Stimulated activated naive B cell treated with anti-CD40 and anti-IgM and Interleukin-4, amounts not matched to agents 10 μg/mL and 1 μg/mL and 100 μg/mL, for 72 hours (primary cell): ENCODE measurements at regions not wholly inside any gene's neighbourhood (a gene's known extent, or its start where the extent isn't known, plus 50 kb on each side); places are given as distances from the start of the nearest gene placed in this dataset.

Experiments
- ATAC-seq, 2 donors: fragments of 150-1000 bp; cut with Tn5 transposase; replicated peaks; 2 replicates each; pipeline ENCODE4 v1.10.0; 2021; ENCODE audit warnings: moderate library complexity in 1 of 2
- DNase-seq: peaks from one replicate; pipeline ENCODE4 v3.0.0; 2021
- H3K27ac Mint-ChIP-seq: one replicate; pipeline ENCODE4 v1.8.0; 2022; ENCODE audit warnings: mild to moderate bottlenecking, mixed read lengths
- H3K27me3 Mint-ChIP-seq, 2 donors: one replicate each; pipeline ENCODE4 v1.8.0; 2022; ENCODE audit warnings: mixed read lengths in 2 of 2
- H3K36me3 Mint-ChIP-seq, 2 donors: one replicate each; pipeline ENCODE4 v1.8.0; 2022; ENCODE audit warnings: mixed read lengths in 2 of 2, mild to moderate bottlenecking in 1 of 2
- H3K4me1 Mint-ChIP-seq, 2 donors: one replicate each; pipeline ENCODE4 v1.8.0; 2022; ENCODE audit warnings: mixed read lengths in 2 of 2, mild to moderate bottlenecking in 1 of 2
- H3K4me3 Mint-ChIP-seq, 2 donors: one replicate each; pipeline ENCODE4 v1.8.0; 2022; ENCODE audit warnings: mild to moderate bottlenecking in 2 of 2, mixed read lengths in 2 of 2, moderate library complexity in 1 of 2
- H3K9me3 Mint-ChIP-seq, 2 donors: one replicate each; pipeline ENCODE4 v1.8.0; 2022; ENCODE audit warnings: mixed read lengths in 2 of 2, mild to moderate bottlenecking in 1 of 2

GRCh38 chr4:185955826-185956543 lies 113.0 kb upstream of the TLR3 start:
- Mint-ChIP-seq H3K4me1 (no peaks in the 10 kb centered on the region), H3K9me3 (no peaks in the 10 kb centered on the region), H3K4me3 (no peak overlapping the region), H3K27me3 (peaks cover 17 to 24% of the 10 kb centered on the region in 2 donors), H3K27ac (no peak overlapping the region), H3K36me3 (no peaks in the 10 kb centered on the region)
- DNase-seq (no peak), ATAC-seq (no peak)

GRCh38 chr4:185956544-185956940 lies 112.4 kb upstream of the TLR3 start:
- DNase-seq: no peak
- Mint-ChIP-seq H3K9me3 (no peaks in the 10 kb centered on the region), H3K4me3 (no peak overlapping the region), H3K4me1 (no peaks in the 10 kb centered on the region), H3K27ac (no peak overlapping the region), H3K27me3 (peaks cover 12 to 24% of the 10 kb centered on the region in 2 donors), H3K36me3 (no peaks in the 10 kb centered on the region)
- ATAC-seq: no peak

DNA sequence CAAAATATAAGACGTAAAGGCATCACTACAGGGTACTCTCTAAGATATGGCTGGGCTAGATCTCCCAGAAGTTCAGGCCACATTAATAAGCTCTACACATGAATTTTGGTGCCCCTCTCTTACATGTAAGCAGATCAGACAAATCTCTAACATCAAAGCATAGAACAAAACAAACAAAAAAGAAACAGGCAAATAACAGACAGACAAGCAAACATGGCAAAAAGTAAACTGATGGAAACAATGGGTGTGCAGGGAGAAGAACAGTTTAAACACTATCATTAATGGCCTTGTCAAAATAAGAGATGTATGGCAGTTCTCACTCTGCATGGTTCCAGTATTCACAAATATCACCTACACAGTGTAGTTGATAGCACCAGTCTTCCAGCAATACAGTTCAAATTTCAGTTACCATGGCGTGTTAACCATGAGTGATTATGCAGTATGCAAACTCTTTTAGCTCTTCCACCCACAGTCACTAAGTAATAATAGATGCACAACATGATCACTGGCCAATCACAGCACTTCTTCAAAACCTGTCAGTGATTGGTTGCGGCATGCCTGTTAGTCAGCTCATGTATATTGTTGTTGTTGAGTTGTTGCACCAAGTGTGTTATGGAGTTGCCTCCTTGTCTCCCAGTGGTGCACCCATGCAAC lies 110.7 kb upstream of the TLR3 start:
- Mint-ChIP-seq H3K9me3 (no peaks in the 10 kb centered on the region), H3K36me3 (no peaks in the 10 kb centered on the region), H3K27me3 (peaks cover 3 to 19% of the 10 kb centered on the region in 2 donors), H3K27ac (no peak overlapping the region), H3K4me1 (no peaks in the 10 kb centered on the region), H3K4me3 (no peak overlapping the region)
- no peak for DNase-seq
- no peak for ATAC-seq

DNA sequence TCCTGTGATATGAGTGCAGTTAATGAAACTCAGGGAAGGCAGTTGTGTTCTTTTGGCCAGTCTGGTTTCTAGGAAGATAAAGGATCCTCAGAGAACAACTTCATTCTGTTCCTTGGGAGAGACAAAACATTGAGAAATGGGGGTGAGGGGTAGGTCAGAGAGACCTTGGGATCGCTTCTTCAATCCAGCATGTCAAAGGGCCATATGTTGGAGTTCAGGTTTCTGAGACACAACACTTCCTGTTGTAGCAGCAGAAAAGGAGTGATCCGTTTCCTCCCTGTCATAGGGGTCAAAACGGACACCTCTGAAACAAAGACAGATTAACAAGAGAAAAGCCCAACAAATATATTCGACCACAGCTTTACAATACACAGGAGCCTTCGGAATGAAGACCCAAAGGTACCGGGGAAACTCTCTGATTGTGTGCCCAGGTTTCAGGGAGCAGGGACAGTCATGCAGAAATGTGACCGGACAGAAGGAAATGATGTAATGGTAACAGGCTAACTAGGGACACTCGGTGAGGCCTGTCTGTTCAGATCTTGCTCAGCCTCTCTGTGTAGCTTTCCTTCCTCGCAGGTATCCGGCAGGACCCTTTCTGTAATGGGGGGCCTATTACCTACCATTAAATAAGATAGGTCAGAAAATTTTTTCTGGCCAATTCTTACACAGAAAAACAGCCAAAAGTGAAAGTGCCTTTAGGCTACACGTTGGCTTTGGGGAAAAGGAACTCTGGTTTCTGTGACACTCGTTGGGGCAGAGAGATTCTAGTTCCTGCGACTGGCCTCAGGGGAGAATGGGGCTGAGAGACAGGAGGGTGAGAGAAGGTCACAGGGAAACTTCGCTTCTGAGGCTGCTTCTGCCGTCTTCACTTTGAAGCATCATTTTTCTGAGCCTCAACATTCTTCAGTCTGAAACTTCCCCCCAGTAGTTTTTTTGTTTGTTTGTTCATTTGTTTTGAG lies 103.3 kb upstream of the TLR3 start:
- Mint-ChIP-seq H3K27me3 (no peaks in the 10 kb centered on the region), H3K36me3 (peaks cover 0 to 4% of the 10 kb centered on the region in 2 donors), H3K9me3 (peaks cover 4 to 10% of the 10 kb centered on the region in 2 donors), H3K27ac (peak overlapping the region; percentile 91), H3K4me3 (peak overlapping the region; percentile 5 to 8), H3K4me1 (peaks cover 11 to 16% of the 10 kb centered on the region in 2 donors)
- ATAC-seq: peak; percentile 97 to 98
- peak; percentile 29 for DNase-seq

- H3K4me1 Mint-ChIP-seq: peaks cover 11 to 16% of the 10 kb centered on the region in 2 donors
- no peak overlapping the region for H3K27ac Mint-ChIP-seq
- ATAC-seq: no peak
- H3K9me3 Mint-ChIP-seq: peaks cover 4 to 10% of the 10 kb centered on the region in 2 donors
- H3K27me3 Mint-ChIP-seq: no peaks in the 10 kb centered on the region
- no peak overlapping the region for H3K4me3 Mint-ChIP-seq
- no peak for DNase-seq
- H3K36me3 Mint-ChIP-seq: peaks cover 0 to 4% of the 10 kb centered on the region in 2 donors
Observed at GRCh38 chr4:185966549-185966948, 102.4 kb upstream of the TLR3 start.

DNA sequence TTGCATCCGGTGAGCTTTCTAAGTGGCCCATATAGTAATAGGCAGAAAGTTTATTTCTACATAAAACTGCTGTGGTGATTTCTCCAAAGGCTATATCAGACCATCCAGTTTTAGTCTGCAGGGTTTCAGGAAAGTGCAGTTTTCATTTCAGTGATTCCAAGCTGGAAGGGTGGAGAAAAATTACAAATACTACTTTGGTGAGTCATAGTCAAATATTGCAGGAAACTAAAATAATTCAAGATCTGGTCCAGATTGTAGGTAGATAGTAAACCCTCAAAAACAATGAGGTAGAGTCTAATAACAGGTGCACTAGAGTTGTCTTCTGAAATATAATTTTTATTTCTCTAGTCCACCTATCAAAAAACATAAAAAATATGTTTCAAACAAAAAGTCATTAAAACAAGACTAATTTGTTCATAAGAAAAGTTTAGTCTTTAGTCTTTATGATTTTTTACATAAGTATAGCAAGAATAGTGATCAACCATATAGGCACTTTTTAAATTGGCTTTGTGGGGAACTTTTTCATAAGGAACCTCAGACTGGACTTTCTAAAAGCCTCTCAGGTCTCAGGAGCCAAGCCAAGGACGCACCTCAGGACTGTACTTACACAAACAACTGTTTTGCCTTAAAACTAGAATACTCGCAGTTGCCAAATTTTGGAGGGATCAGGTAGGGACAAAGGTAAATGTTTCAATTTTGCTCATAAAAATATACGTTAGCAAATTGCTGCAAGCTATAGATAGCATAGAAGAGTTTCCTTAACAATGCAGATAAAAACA lies 101.8 kb upstream of the TLR3 start:
- H3K36me3 Mint-ChIP-seq: peaks cover 0 to 4% of the 10 kb centered on the region in 2 donors
- DNase-seq: no peak
- H3K4me1 Mint-ChIP-seq: peaks cover 11 to 16% of the 10 kb centered on the region in 2 donors
- ATAC-seq: no peak
- peaks cover 4 to 10% of the 10 kb centered on the region in 2 donors for H3K9me3 Mint-ChIP-seq
- no peaks in the 10 kb centered on the region for H3K27me3 Mint-ChIP-seq
- no peak overlapping the region for H3K4me3 Mint-ChIP-seq
- no peak overlapping the region for H3K27ac Mint-ChIP-seq

DNA sequence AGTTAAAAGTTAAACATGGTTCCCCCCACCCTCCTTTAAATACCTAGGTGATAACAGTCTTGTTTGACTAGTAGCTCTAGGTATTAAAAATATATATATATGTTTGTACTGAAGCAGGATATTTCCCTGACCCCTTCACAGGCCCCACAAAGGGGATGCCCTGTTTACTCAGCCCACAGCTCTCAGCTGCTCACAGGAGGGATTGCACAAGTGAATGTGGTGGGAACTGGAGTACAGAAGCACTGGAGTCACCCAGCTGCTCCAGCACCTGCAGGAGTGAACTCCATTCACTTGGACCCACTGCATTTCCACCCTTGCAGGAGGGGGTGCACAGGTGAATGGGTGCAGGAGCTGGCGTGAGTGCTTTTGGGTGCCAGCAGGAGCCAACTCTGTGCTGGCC lies 99.3 kb upstream of the TLR3 start:
- peaks cover 9 to 12% of the 10 kb centered on the region in 2 donors for H3K27me3 Mint-ChIP-seq
- ATAC-seq (no peak), DNase-seq (no peak)
- H3K36me3 Mint-ChIP-seq: peaks cover 0 to 4% of the 10 kb centered on the region in 2 donors
- no peak overlapping the region for H3K27ac Mint-ChIP-seq
- H3K4me3 Mint-ChIP-seq: no peak overlapping the region
- H3K4me1 Mint-ChIP-seq: peaks cover 11 to 16% of the 10 kb centered on the region in 2 donors
- peaks cover 4 to 10% of the 10 kb centered on the region in 2 donors for H3K9me3 Mint-ChIP-seq

DNA sequence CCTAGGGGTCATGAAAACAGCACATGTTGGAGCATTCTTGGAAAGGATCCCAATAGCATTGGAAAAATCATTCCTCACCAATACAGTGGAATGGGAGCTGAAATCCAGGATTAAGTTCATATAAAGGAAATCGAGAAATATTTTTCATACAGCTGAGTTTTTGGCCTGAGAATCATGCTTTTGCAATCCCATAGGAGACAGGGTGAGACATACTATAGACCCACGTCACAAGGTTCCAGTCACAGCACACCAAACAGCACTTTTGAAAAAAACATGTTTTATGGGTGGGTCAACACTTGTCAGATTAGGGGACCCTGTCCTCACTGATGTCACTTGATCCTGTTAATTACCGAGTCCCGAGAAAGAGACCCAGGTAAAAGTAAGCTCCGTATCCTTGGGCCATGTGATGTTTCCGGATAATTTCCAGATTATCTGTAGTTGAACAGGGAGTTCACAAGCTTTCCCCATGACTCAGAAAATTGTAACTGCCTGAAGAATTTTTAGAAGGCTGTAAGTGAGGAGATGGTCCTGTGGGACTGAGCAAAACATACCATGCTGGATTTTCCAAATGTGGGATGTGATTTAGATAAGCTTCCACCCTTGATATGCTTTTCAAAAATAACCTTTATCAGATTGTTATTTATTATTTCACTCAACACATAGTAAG lies 80.9 kb upstream of the TLR3 start:
- Mint-ChIP-seq H3K9me3 (peaks cover 12% of the 10 kb centered on the region in 2 donors), H3K27me3 (peaks cover 11 to 13% of the 10 kb centered on the region in 2 donors), H3K4me1 (no peaks in the 10 kb centered on the region), H3K36me3 (peaks cover 2 to 3% of the 10 kb centered on the region in 2 donors), H3K27ac (no peak overlapping the region), H3K4me3 (no peak overlapping the region)
- ATAC-seq (no peak), DNase-seq (no peak)

GRCh38 chr4:185991770-185992169 lies 77.2 kb upstream of the TLR3 start:
- Mint-ChIP-seq H3K27me3 (peaks cover 6 to 9% of the 10 kb centered on the region in 2 donors), H3K36me3 (no peaks in the 10 kb centered on the region), H3K4me1 (no peaks in the 10 kb centered on the region), H3K27ac (no peak overlapping the region), H3K9me3 (no peaks in the 10 kb centered on the region), H3K4me3 (no peak overlapping the region)
- DNase-seq (no peak), ATAC-seq (no peak)

- ATAC-seq: no peak
- Mint-ChIP-seq H3K4me1 (no peaks in the 10 kb centered on the region), H3K27ac (no peak overlapping the region), H3K4me3 (no peak overlapping the region), H3K36me3 (no peaks in the 10 kb centered on the region), H3K27me3 (peaks cover 6 to 9% of the 10 kb centered on the region in 2 donors), H3K9me3 (no peaks in the 10 kb centered on the region)
- no peak for DNase-seq
Observed at GRCh38 chr4:185992585-185992984, 76.4 kb upstream of the TLR3 start.

- Mint-ChIP-seq H3K4me3 (no peak overlapping the region), H3K4me1 (no peaks in the 10 kb centered on the region), H3K27me3 (peaks cover 5 to 6% of the 10 kb centered on the region in 2 donors), H3K9me3 (no peaks in the 10 kb centered on the region), H3K36me3 (no peaks in the 10 kb centered on the region), H3K27ac (no peak overlapping the region)
- DNase-seq: no peak
- no peak for ATAC-seq
Observed at GRCh38 chr4:185993328-185993973, 75.5 kb upstream of the TLR3 start.

DNA sequence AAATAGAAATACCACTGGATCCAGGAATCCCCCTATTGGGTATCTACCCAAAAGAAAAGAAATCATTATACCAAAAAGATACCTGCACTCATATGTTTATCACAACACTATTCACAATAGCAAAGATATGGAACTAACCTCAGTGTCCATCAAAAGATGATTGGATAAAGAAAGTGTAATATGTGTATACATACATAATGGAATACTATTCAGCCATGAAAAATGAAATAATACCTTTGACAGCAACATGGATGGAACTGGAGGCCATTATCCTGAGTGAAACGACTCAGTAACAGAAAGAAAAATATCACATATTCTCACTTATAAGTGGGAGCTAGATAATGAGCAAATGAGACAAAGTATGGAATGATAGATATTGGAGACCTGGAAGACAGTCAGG lies 74.2 kb upstream of the TLR3 start:
- Mint-ChIP-seq H3K4me3 (no peak overlapping the region), H3K9me3 (no peaks in the 10 kb centered on the region), H3K36me3 (no peaks in the 10 kb centered on the region), H3K27ac (no peak overlapping the region), H3K4me1 (no peaks in the 10 kb centered on the region), H3K27me3 (peaks cover 0 to under 1% of the 10 kb centered on the region in 2 donors)
- no peak for DNase-seq
- no peak for ATAC-seq

GRCh38 chr4:185995665-185996064 lies 73.3 kb upstream of the TLR3 start:
- Mint-ChIP-seq H3K36me3 (no peaks in the 10 kb centered on the region), H3K27ac (no peak overlapping the region), H3K9me3 (no peaks in the 10 kb centered on the region), H3K4me1 (no peaks in the 10 kb centered on the region), H3K4me3 (no peak overlapping the region), H3K27me3 (no peaks in the 10 kb centered on the region)
- no peak for ATAC-seq
- no peak for DNase-seq
